HCT116 (cell line): ENCODE measurements at regions not wholly inside any gene's neighbourhood (a gene's known extent, or its start where the extent isn't known, plus 50 kb on each side); places are given as distances from the start of the nearest gene placed in this dataset.

ENCODE experiments used
- ATAC-seq: fragments of 200-7000 bp; cut with Tn5 transposase; 2 replicates; pipeline ENCODE4 v1.9.1; 2020; ENCODE audit warnings: mild to moderate bottlenecking, moderate library complexity
- BruUV-seq: library from RNA; stranded (reverse); fragments of 400-500 nt; replicated peaks from 2 replicates; lab custom pipeline; 2021; lab: Mats Ljungman, UMichigan
- CTCF ChIA-PET: fragments of 300-600 bp; sonication (Branson Sonifier 250); formaldehyde crosslinking; loops from one replicate; lab custom pipeline; 2021; ENCODE audit warnings: antibody characterized with exemption; lab: Charles Lee
- POLR2A ChIA-PET: fragments of 300-600, 350-600 bp; sonication (Branson Sonifier 250); formaldehyde crosslinking; loops from one replicate; lab custom pipeline; 2021; ENCODE audit warnings: antibody characterized with exemption; lab: Charles Lee
- RAD21 ChIA-PET, 2 experiments: fragments of 300-600 bp; sonication (Branson Sonifier 250); formaldehyde crosslinking; loops; one replicate each; lab custom pipeline; 2023; ENCODE audit warnings: low total read pairs in 2 of 2; ENCODE audit not compliant: uncharacterized antibody in 2 of 2, unreplicated experiment in 2 of 2, low non-redundant PET in 1 of 2; lab: Charles Lee
- DNase-seq: peaks from one replicate; pipeline ENCODE4 v3.0.0-alpha.2; 2010; ENCODE audit warnings: low read depth, low spot score
- H2AFZ ChIP-seq: fragments of 200-600 bp; shearing (Covaris generic), sonication (generic); 2 replicates; pipeline ENCODE4 v1.6.1; 2017; ENCODE audit warnings: low read depth, mixed run types, mixed read lengths, antibody characterized with exemption, low read length; ENCODE audit not compliant: poor library complexity, severe bottlenecking
- H3K27ac ChIP-seq: 2 replicates; pipeline ENCODE4 v1.5.1; 2012; ENCODE audit warnings: low read depth, low read length
- H3K27me3 ChIP-seq: fragments of 200-600 bp; sonication (generic); 2 replicates; pipeline ENCODE4 v1.6.1; 2016; ENCODE audit warnings: mixed run types, low read length, mixed read lengths; ENCODE audit not compliant: insufficient read depth
- H3K36me3 ChIP-seq, 2 experiments: fragments of 200-500 bp in 1 of 2; fragments of 200-600 bp in 1 of 2; sonication (Bioruptor generic) in 1 of 2; sonication (generic) in 1 of 2; 2 replicates each; pipeline versions ENCODE4 v1.5.1 to v1.6.1; 2014 to 2016; ENCODE audit warnings: low read length in 2 of 2, inconsistent platforms in 1 of 2, mixed read lengths in 1 of 2, mixed run types in 1 of 2; ENCODE audit not compliant: insufficient read depth in 2 of 2, control insufficient read depth in 1 of 2
- H3K4me1 ChIP-seq, 2 experiments: fragments of 200-600 bp in 1 of 2; sonication (generic) in 1 of 2; 2 replicates each; pipeline versions ENCODE4 v1.5.1 to v1.6.1; 2012 to 2017; ENCODE audit warnings: low read length in 2 of 2, inconsistent platforms in 1 of 2, mild to moderate bottlenecking in 1 of 2, mixed read lengths in 1 of 2, mixed run types in 1 of 2, moderate library complexity in 1 of 2; ENCODE audit not compliant: insufficient read depth in 2 of 2, control insufficient read depth in 1 of 2
- H3K4me2 ChIP-seq: fragments of 200-600 bp; sonication (generic); 2 replicates; pipeline ENCODE4 v1.6.1; 2017; ENCODE audit warnings: mixed run types, low read length, mixed read lengths
- H3K4me3 ChIP-seq, 2 experiments: fragments of 200-600 bp in 1 of 2; sonication (generic) in 1 of 2; replicated peaks in 1 of 2; 2 replicates each; pipeline ENCODE4 v1.5.1; 2011 to 2016; ENCODE audit warnings: low read length in 2 of 2, control low read depth in 1 of 2, low read depth in 1 of 2, mild to moderate bottlenecking in 1 of 2, mixed read lengths in 1 of 2, mixed run types in 1 of 2
- H3K79me2 ChIP-seq: fragments of 200-600 bp; sonication (generic); 2 replicates; pipeline ENCODE4 v1.6.1; 2017; ENCODE audit warnings: mild to moderate bottlenecking, mixed run types, low read length, moderate library complexity, mixed read lengths; ENCODE audit not compliant: insufficient read depth
- H3K9ac ChIP-seq: fragments of 200-600 bp; sonication (generic); 2 replicates; pipeline ENCODE4 v1.6.1; 2016; ENCODE audit warnings: low read length, mixed read lengths
- H3K9me2 ChIP-seq: fragments of 200-600 bp; sonication (generic), shearing (Covaris generic); 2 replicates; pipeline ENCODE4 v1.6.1; 2017; ENCODE audit warnings: mixed run types, mild to moderate bottlenecking, moderate library complexity; ENCODE audit not compliant: insufficient read depth
- H3K9me3 ChIP-seq, 2 experiments: fragments of 200-500 bp in 1 of 2; fragments of 200-600 bp in 1 of 2; sonication (Bioruptor generic) in 1 of 2; sonication (generic) in 1 of 2; 2 replicates each; pipeline ENCODE4 v1.6.1; 2014 to 2017; ENCODE audit warnings: low read length in 2 of 2, mixed read lengths in 2 of 2, inconsistent platforms in 1 of 2, low read depth in 1 of 2, mild to moderate bottlenecking in 1 of 2, mixed run types in 1 of 2, moderate library complexity in 1 of 2; ENCODE audit not compliant: control insufficient read depth in 1 of 2, insufficient read depth in 1 of 2
- H4K20me1 ChIP-seq: fragments of 200-600 bp; sonication (generic), shearing (Covaris generic); 2 replicates; pipeline ENCODE4 v1.6.1; 2017; ENCODE audit warnings: mixed run types, mild to moderate bottlenecking, moderate library complexity; ENCODE audit not compliant: insufficient read depth
- CEBPB ChIP-seq: IDR thresholded peaks from 2 replicates; pipeline ENCODE4 v1.6.1; 2012; ENCODE audit warnings: low read depth
- EGR1 ChIP-seq: IDR thresholded peaks from 2 replicates; pipeline ENCODE4 v1.6.1; 2012; ENCODE audit warnings: low read depth
- JUND ChIP-seq: IDR thresholded peaks from 2 replicates; pipeline ENCODE4 v1.6.1; 2012
- POLR2A ChIP-seq: IDR thresholded peaks from 2 replicates; pipeline ENCODE4 v1.7.0; 2011; ENCODE audit warnings: borderline replicate concordance; ENCODE audit not compliant: insufficient read depth, insufficient read length; ENCODE audit errors: extremely low read depth
- RAD21 ChIP-seq: IDR thresholded peaks from 2 replicates; pipeline ENCODE4 v1.6.1; 2012; ENCODE audit warnings: low read depth, mild to moderate bottlenecking
- REST ChIP-seq: IDR thresholded peaks from 2 replicates; pipeline ENCODE4 v1.6.1; 2012; ENCODE audit warnings: low read depth
- TCF7L2 ChIP-seq: IDR thresholded peaks from 2 replicates; pipeline ENCODE4 v1.7.0; 2011; ENCODE audit warnings: borderline replicate concordance, inconsistent platforms; ENCODE audit not compliant: insufficient read depth, insufficient read length; ENCODE audit errors: extremely low read depth
- ZFX ChIP-seq: fragments of 450-650 bp; IDR thresholded peaks from 2 replicates; pipeline ENCODE4 v1.6.1; 2017
- intact Hi-C: fragments of 100-400 bp; cut with micrococcal nuclease; formaldehyde crosslinking; loops from 2 replicates; pipeline ENCODE4 v1.10.0; 2022

GRCh38 chr3:127107491-127108375, 85.2 kb upstream of the PRR23E start:
- H3K4me1 ChIP-seq: no peaks in the 10 kb centered on the region
- H3K4me3 ChIP-seq: no peak overlapping the region
- no peaks in the 10 kb centered on the region for H3K27me3 ChIP-seq
- no peaks in the 10 kb centered on the region for H3K79me2 ChIP-seq
- no peak overlapping the region for H2AFZ ChIP-seq
- ATAC-seq (no peak), DNase-seq (no peak)
- H3K36me3 ChIP-seq: no peaks in the 10 kb centered on the region
- CTCF ChIA-PET: no interaction called here
- no peaks in the 10 kb centered on the region for H3K9me2 ChIP-seq
- no peak for TF ChIP-seq ZFX
- TF ChIP-seq RAD21: no peak
- TF ChIP-seq TCF7L2: no peak
- no peak overlapping the region for H3K4me2 ChIP-seq
- RAD21 ChIA-PET: no interaction called here
- POLR2A ChIA-PET: no interaction called here
- H3K9me3 ChIP-seq: peaks cover 4 to 8% of the 10 kb centered on the region in 2 experiments; a peak in 2 of 4 replicates
- intact Hi-C loops: no loop called here
- no peaks in the 10 kb centered on the region for H4K20me1 ChIP-seq
- H3K9ac ChIP-seq: no peak overlapping the region
- no TSS peak for BruUV-seq
- no peak overlapping the region for H3K27ac ChIP-seq

- H3K27ac ChIP-seq: no peak overlapping the region
- H3K4me3 ChIP-seq: no peak overlapping the region
- H3K36me3 ChIP-seq: no peaks in the 10 kb centered on the region
- no peak overlapping the region for H2AFZ ChIP-seq
- no peak overlapping the region for H3K4me2 ChIP-seq
- H3K27me3 ChIP-seq: no peaks in the 10 kb centered on the region
- POLR2A ChIA-PET: no interaction called here
- H3K9ac ChIP-seq: no peak overlapping the region
- RAD21 ChIA-PET: no interaction called here
- CTCF ChIA-PET: no interaction called here
- ATAC-seq (no peak), DNase-seq (no peak)
- H3K79me2 ChIP-seq: no peaks in the 10 kb centered on the region
- no peak for TF ChIP-seq POLR2A
- no peak for TF ChIP-seq EGR1
- TF ChIP-seq CEBPB: no peak
- TF ChIP-seq JUND: no peak
- no peak for TF ChIP-seq REST
- TF ChIP-seq, all 23 proteins: peak for 0
- Histone ChIP-seq H4K20me1 (no peaks in the 10 kb centered on the region), H3K4me1 (no peaks in the 10 kb centered on the region), H3K9me2 (no peaks in the 10 kb centered on the region), H3K9me3 (peaks cover 8% of the 10 kb centered on the region in 2 experiments; a peak in 2 of 4 replicates)
- BruUV-seq: no TSS peak
- intact Hi-C loops: no loop called here
Observed at GRCh38 chr3:127108796-127109195, 84.1 kb upstream of the PRR23E start.
